IPS-NIHi7 (cell line): ENCODE measurements at regions not wholly inside any gene's neighbourhood (a gene's known extent, or its start where the extent isn't known, plus 50 kb on each side); places are given as distances from the start of the nearest gene placed in this dataset.
"Not testable (repeated sequence)": the region's sequence is repeated elsewhere in the genome, so short reads cannot be mapped to it uniquely, and the experiment has no call there.

Experiments
- DNase-seq: peaks from one replicate; pipeline ENCODE4 v3.0.0; 2012; ENCODE audit warnings: mixed read lengths; ENCODE audit errors: extremely low spot score

- DNase-seq = no peak
These were observed 72.2 kb downstream of the CRLF2 start for GRCh38 chrX:1140236-1140681.

GRCh38 chrX:1139185-1139500, 73.3 kb downstream of the CRLF2 start:
- DNase-seq = no peak

- DNase-seq = no peak
These were observed 73.8 kb downstream of the CRLF2 start for GRCh38 chrX:1138476-1139184.

- DNase-seq = no peak
These were observed 74.9 kb downstream of the CRLF2 start for GRCh38 chrX:1137531-1137930.

- not testable (repeated sequence) for DNase-seq
These were observed 75.9 kb downstream of the CRLF2 start for GRCh38 chrX:1136582-1136981.

- DNase-seq = no peak
These were observed 77.5 kb downstream of the CRLF2 start for GRCh38 chrX:1134976-1135375.

- DNase-seq = no peak
These were observed 78.3 kb downstream of the CRLF2 start for GRCh38 chrX:1134156-1134555.

- no peak for DNase-seq
These were observed 85.7 kb downstream of the CRLF2 start for GRCh38 chrX:1126738-1127137.

- DNase-seq = no peak
These were observed 87.9 kb downstream of the CRLF2 start for GRCh38 chrX:1124531-1124930.

GRCh38 chrX:1122851-1123250, 89.6 kb downstream of the CRLF2 start:
- not testable (repeated sequence) for DNase-seq

- no peak for DNase-seq
These were observed 93.2 kb downstream of the CRLF2 start for GRCh38 chrX:1119275-1119674.

GRCh38 chrX:1118572-1119199, 93.8 kb downstream of the CRLF2 start:
- no peak for DNase-seq

- not testable (repeated sequence) for DNase-seq
These were observed 97.0 kb downstream of the CRLF2 start for GRCh38 chrX:1115411-1115810.

- DNase-seq = no peak
These were observed 100.1 kb downstream of the CRLF2 start for GRCh38 chrX:1112321-1112720.

GRCh38 chrX:1111601-1112300, 100.7 kb downstream of the CRLF2 start:
- peak; percentile 62 for DNase-seq

GRCh38 chrX:1109580-1110119, 102.8 kb downstream of the CRLF2 start:
- DNase-seq = no peak

- peak; percentile 61 for DNase-seq
These were observed 103.7 kb downstream of the CRLF2 start for GRCh38 chrX:1108501-1109445.

- no peak for DNase-seq
These were observed 105.8 kb downstream of the CRLF2 start for GRCh38 chrX:1106478-1107210.

- no peak for DNase-seq
These were observed 106.6 kb downstream of the CRLF2 start for GRCh38 chrX:1105671-1106419.

- DNase-seq = not testable (repeated sequence)
These were observed 107.4 kb downstream of the CRLF2 start for GRCh38 chrX:1105031-1105430.
